Stimulated activated memory B cell treated with anti-CD40 and anti-IgM and Interleukin-4, amounts not matched to agents 10 μg/mL and 1 μg/mL and 100 μg/mL, for 72 hours (primary cell): ENCODE measurements at regions not wholly inside any gene's neighbourhood (a gene's known extent, or its start where the extent isn't known, plus 50 kb on each side); places are given as distances from the start of the nearest gene placed in this dataset.

Experiments used
- ATAC-seq: fragments of 150-1000 bp; cut with Tn5 transposase; 2 replicates; pipeline ENCODE4 v1.10.0; 2021
- H3K27ac Mint-ChIP-seq: one replicate; pipeline ENCODE4 v1.8.0; 2022; ENCODE audit warnings: mild to moderate bottlenecking, mixed read lengths
- H3K27me3 Mint-ChIP-seq: one replicate; pipeline ENCODE4 v1.8.0; 2022; ENCODE audit warnings: mixed read lengths
- H3K36me3 Mint-ChIP-seq: one replicate; pipeline ENCODE4 v1.8.0; 2022; ENCODE audit warnings: mixed read lengths
- H3K4me1 Mint-ChIP-seq: one replicate; pipeline ENCODE4 v1.8.0; 2022; ENCODE audit warnings: mixed read lengths
- H3K4me3 Mint-ChIP-seq: one replicate; pipeline ENCODE4 v1.8.0; 2022; ENCODE audit warnings: mild to moderate bottlenecking, moderate library complexity, mixed read lengths
- H3K9me3 Mint-ChIP-seq: one replicate; pipeline ENCODE4 v1.8.0; 2022; ENCODE audit warnings: mixed read lengths

GRCh38 chr6:100126790-100127484 is 132.9 kb upstream of the MCHR2 start:
- H3K9me3 Mint-ChIP-seq, result peaks cover 13% of the 10 kb centered on the region
- H3K27ac Mint-ChIP-seq, result no peak overlapping the region
- H3K4me3 Mint-ChIP-seq, result no peak overlapping the region
- no peaks in the 10 kb centered on the region for H3K4me1 Mint-ChIP-seq
- peak; percentile 18 for ATAC-seq
- H3K27me3 Mint-ChIP-seq, result peaks cover 15% of the 10 kb centered on the region
- H3K36me3 Mint-ChIP-seq, result no peaks in the 10 kb centered on the region

GRCh38 chr6:100121854-100122609 is 128.0 kb upstream of the MCHR2 start:
- Mint-ChIP-seq H3K36me3 (no peaks in the 10 kb centered on the region), H3K27me3 (peaks cover 15% of the 10 kb centered on the region), H3K4me1 (no peaks in the 10 kb centered on the region), H3K27ac (no peak overlapping the region), H3K9me3 (no peaks in the 10 kb centered on the region), H3K4me3 (no peak overlapping the region)
- ATAC-seq, result no peak

- Mint-ChIP-seq H3K36me3 (no peaks in the 10 kb centered on the region), H3K4me1 (no peaks in the 10 kb centered on the region), H3K4me3 (no peak overlapping the region), H3K27me3 (peaks cover 13% of the 10 kb centered on the region), H3K27ac (no peak overlapping the region), H3K9me3 (no peaks in the 10 kb centered on the region)
- ATAC-seq, result no peak
These were observed 125.2 kb upstream of the MCHR2 start for GRCh38 chr6:100119261-100119660.

- Mint-ChIP-seq H3K4me3 (no peak overlapping the region), H3K36me3 (no peaks in the 10 kb centered on the region), H3K27me3 (peaks cover 3% of the 10 kb centered on the region), H3K27ac (no peak overlapping the region), H3K9me3 (no peaks in the 10 kb centered on the region), H3K4me1 (no peaks in the 10 kb centered on the region)
- ATAC-seq, result no peak
These were observed 124.3 kb upstream of the MCHR2 start for GRCh38 chr6:100118301-100118700.

- ATAC-seq, result no peak
- no peak overlapping the region for H3K4me3 Mint-ChIP-seq
- no peaks in the 10 kb centered on the region for H3K9me3 Mint-ChIP-seq
- H3K36me3 Mint-ChIP-seq, result no peaks in the 10 kb centered on the region
- no peaks in the 10 kb centered on the region for H3K27me3 Mint-ChIP-seq
- H3K4me1 Mint-ChIP-seq, result no peaks in the 10 kb centered on the region
- H3K27ac Mint-ChIP-seq, result no peak overlapping the region
These were observed 123.7 kb upstream of the MCHR2 start for GRCh38 chr6:100117680-100118079.

- no peaks in the 10 kb centered on the region for H3K36me3 Mint-ChIP-seq
- no peak overlapping the region for H3K27ac Mint-ChIP-seq
- peak; percentile 44 for ATAC-seq
- H3K27me3 Mint-ChIP-seq, result no peaks in the 10 kb centered on the region
- H3K4me1 Mint-ChIP-seq, result no peaks in the 10 kb centered on the region
- H3K4me3 Mint-ChIP-seq, result no peak overlapping the region
- no peaks in the 10 kb centered on the region for H3K9me3 Mint-ChIP-seq
These were observed 122.6 kb upstream of the MCHR2 start for GRCh38 chr6:100116411-100117194.

GRCh38 chr6:100115407-100116101 is 121.5 kb upstream of the MCHR2 start:
- H3K27ac Mint-ChIP-seq, result no peak overlapping the region
- ATAC-seq, result no peak
- H3K9me3 Mint-ChIP-seq, result no peaks in the 10 kb centered on the region
- no peaks in the 10 kb centered on the region for H3K4me1 Mint-ChIP-seq
- no peaks in the 10 kb centered on the region for H3K27me3 Mint-ChIP-seq
- H3K4me3 Mint-ChIP-seq, result no peak overlapping the region
- H3K36me3 Mint-ChIP-seq, result no peaks in the 10 kb centered on the region

- Mint-ChIP-seq H3K4me1 (no peaks in the 10 kb centered on the region), H3K27me3 (no peaks in the 10 kb centered on the region), H3K9me3 (no peaks in the 10 kb centered on the region)
These were observed 119.0 kb upstream of the MCHR2 start for GRCh38 chr6:100112855-100113508.

GRCh38 chr6:100105919-100106529 is 112.0 kb upstream of the MCHR2 start:
- Mint-ChIP-seq H3K36me3 (no peaks in the 10 kb centered on the region), H3K27me3 (peaks cover 9% of the 10 kb centered on the region), H3K27ac (no peak overlapping the region), H3K4me1 (no peaks in the 10 kb centered on the region), H3K9me3 (no peaks in the 10 kb centered on the region), H3K4me3 (no peak overlapping the region)
- ATAC-seq, result no peak

More at GRCh38 chr6:100112855-100113508, 119.0 kb upstream of the MCHR2 start:
- no peak overlapping the region for H3K27ac Mint-ChIP-seq
- no peak for ATAC-seq
- H3K36me3 Mint-ChIP-seq, result no peaks in the 10 kb centered on the region
- H3K4me3 Mint-ChIP-seq, result no peak overlapping the region

GRCh38 chr6:100105138-100105537 is 111.1 kb upstream of the MCHR2 start:
- H3K27me3 Mint-ChIP-seq, result peaks cover 9% of the 10 kb centered on the region
- no peaks in the 10 kb centered on the region for H3K4me1 Mint-ChIP-seq
- H3K36me3 Mint-ChIP-seq, result no peaks in the 10 kb centered on the region
- H3K4me3 Mint-ChIP-seq, result no peak overlapping the region
- H3K9me3 Mint-ChIP-seq, result no peaks in the 10 kb centered on the region
- no peak overlapping the region for H3K27ac Mint-ChIP-seq
- no peak for ATAC-seq

- no peak for ATAC-seq
- peaks cover 9% of the 10 kb centered on the region for H3K27me3 Mint-ChIP-seq
- H3K4me3 Mint-ChIP-seq, result no peak overlapping the region
- no peaks in the 10 kb centered on the region for H3K36me3 Mint-ChIP-seq
- no peak overlapping the region for H3K27ac Mint-ChIP-seq
- H3K9me3 Mint-ChIP-seq, result no peaks in the 10 kb centered on the region
- H3K4me1 Mint-ChIP-seq, result no peaks in the 10 kb centered on the region
These were observed 109.9 kb upstream of the MCHR2 start for GRCh38 chr6:100103931-100104330.

GRCh38 chr6:100103194-100103593 is 109.2 kb upstream of the MCHR2 start:
- no peaks in the 10 kb centered on the region for H3K9me3 Mint-ChIP-seq
- no peak overlapping the region for H3K4me3 Mint-ChIP-seq
- no peaks in the 10 kb centered on the region for H3K4me1 Mint-ChIP-seq
- no peaks in the 10 kb centered on the region for H3K36me3 Mint-ChIP-seq
- ATAC-seq, result no peak
- no peak overlapping the region for H3K27ac Mint-ChIP-seq
- peaks cover 9% of the 10 kb centered on the region for H3K27me3 Mint-ChIP-seq

GRCh38 chr6:100101644-100102043 is 107.6 kb upstream of the MCHR2 start:
- H3K36me3 Mint-ChIP-seq, result no peaks in the 10 kb centered on the region
- peaks cover 9% of the 10 kb centered on the region for H3K27me3 Mint-ChIP-seq

GRCh38 chr6:100100776-100101175 is 106.8 kb upstream of the MCHR2 start:
- no peak overlapping the region for H3K27ac Mint-ChIP-seq
- H3K36me3 Mint-ChIP-seq, result no peaks in the 10 kb centered on the region
- no peak overlapping the region for H3K4me3 Mint-ChIP-seq
- ATAC-seq, result no peak
- H3K4me1 Mint-ChIP-seq, result no peaks in the 10 kb centered on the region
- peaks cover 3% of the 10 kb centered on the region for H3K27me3 Mint-ChIP-seq
- no peaks in the 10 kb centered on the region for H3K9me3 Mint-ChIP-seq

More at GRCh38 chr6:100101644-100102043, 107.6 kb upstream of the MCHR2 start:
- no peak overlapping the region for H3K27ac Mint-ChIP-seq
- no peak overlapping the region for H3K4me3 Mint-ChIP-seq
- no peaks in the 10 kb centered on the region for H3K9me3 Mint-ChIP-seq
- H3K4me1 Mint-ChIP-seq, result no peaks in the 10 kb centered on the region
- no peak for ATAC-seq
